ENCODE measurements at regions not wholly inside any gene's neighbourhood (a gene's known extent, or its start where the extent isn't known, plus 50 kb on each side); places are given as distances from the start of the nearest gene placed in this dataset.
A peak's percentile ranks its signal among the peaks of the same experiment; 100 is the strongest.

DNA sequence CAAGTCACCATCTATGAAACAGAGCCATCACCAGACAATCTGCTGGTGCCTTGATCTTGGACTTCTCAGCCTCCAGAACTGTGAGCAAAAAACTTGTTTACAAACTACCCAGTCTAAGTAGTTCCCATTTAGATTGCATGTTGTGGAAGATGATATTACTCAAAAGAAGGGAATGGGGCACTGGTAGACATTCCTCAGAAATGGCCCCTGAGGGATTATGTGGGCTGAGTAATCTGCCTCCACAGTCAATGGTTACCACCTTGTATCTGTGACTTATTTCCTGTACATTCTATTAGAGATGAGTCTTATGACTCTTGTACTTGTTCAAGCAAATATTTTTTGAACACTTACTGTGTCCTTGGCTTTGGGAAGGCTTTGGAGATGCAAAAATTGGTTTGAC, 160.4 kb downstream of the NUP35 start:
- DNase-seq (ENCODE audit: low spot score): peak; percentile 86

DNA sequence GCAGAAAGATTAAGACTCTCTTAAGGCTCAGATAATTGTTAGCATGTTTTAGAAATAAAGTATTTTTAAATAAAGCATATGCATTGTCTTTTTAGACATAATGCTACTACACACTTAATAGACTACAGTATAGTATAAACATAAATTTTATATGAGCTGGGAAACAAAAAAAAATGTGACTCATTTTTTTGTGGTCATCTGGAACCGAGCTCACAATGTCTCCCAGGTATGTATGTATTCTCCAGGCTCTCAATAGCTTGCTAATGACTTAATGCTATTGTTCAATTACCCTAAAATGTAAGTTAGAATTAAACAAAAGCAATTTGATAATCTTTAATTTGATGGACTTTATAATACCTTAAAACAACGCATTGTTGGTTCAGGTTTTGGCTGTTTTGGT, 167.2 kb downstream of the NUP35 start:
- no peak for DNase-seq (ENCODE audit: low spot score)

DNA sequence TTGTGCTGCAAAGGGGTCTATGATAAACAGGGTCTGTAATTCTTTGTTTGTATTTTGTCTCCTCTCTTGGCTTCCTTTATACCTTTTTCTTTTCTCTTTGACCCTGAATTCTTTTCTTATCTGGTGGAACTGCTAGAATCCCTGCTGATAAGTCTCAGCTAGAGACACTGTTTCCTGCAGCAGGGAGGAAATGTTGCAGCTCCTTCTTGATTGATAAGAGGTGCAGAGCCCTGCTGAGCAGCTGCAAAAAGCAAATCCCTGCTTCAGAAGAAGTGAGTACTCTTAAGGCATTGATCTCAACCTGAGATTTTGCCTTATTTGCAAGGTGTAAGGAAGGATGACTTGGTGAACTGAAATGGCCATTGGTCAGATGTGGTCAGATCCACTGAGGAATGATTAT, 167.8 kb downstream of the NUP35 start:
- DNase-seq (ENCODE audit: low spot score): no peak

DNA sequence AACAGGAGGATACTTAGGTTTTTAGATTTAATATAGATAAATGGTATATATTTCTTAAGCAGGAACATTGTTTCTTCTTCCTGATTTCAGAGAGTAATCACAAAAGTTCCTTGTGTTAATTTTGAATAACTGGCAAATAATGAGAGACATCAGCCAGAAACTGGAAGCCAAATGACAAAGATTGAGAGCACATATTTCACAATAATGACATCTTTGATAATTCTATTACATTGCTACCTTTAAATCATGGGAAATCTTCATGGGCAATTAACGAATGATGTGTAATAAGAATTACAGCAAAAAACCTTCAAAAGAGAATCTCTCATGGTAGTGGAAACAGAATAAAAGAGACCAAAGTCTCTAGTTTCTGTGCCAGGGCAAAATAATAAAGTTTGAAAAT, 215.1 kb downstream of the NUP35 start:
- DNase-seq (ENCODE audit: low spot score): no peak

DNA sequence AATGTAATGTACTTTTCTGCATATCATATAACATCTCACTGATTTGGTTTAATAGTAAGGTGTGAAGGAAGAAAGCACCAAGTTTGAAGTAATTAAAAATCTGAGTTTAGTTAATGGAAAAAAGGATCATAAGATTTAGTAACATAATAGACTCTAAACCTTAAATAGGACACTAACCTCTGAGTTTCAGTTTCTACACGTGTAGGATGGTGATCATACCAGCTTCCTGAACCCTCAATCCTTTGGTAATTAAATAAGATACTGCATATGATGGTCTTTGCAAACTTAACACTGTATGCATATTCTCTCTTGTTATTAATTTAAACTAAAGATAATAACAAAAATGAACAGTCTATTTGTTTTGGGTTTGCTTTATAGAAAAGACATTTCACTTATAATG, 216.8 kb downstream of the NUP35 start:
- no peak for DNase-seq (ENCODE audit: low spot score)

DNA sequence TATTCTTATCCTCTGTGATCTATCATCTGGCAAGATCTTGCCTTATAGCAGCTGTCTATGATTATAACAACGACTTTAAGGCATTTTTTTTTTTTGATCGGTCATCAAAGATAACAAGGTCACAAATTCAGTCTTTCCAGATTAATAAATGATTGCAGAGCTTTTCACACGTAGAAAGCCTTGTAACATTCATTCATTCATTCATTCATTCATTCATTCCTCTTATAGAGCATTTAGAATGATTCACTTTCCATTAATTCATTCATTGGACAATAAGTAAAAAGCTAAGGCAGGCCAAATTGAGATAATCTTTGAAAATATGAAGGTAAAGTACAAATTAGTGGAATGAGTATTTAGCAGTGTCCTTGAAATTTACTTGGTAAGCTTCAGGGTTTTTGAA, 223.7 kb downstream of the NUP35 start:
- no peak for DNase-seq (ENCODE audit: low spot score)

DNA sequence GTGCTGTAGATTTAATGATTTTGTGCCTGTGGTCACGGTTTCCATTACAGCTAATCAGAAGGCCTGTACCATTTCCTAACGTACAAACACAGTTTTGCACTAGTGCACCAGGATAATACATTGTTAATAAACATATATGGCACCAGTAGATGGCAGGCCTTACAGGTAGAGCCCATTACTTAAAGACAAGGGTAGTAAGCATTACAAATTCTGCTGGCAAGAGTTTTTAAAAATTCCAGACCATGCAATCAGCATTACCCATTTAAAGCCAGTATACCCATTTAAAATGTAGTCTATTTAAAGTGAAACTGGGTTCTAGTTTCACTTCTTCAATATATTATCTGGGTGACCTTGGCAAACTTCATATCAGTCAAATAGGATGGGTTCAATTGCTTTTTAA, 224.2 kb downstream of the NUP35 start:
- DNase-seq (ENCODE audit: low spot score): no peak

DNA sequence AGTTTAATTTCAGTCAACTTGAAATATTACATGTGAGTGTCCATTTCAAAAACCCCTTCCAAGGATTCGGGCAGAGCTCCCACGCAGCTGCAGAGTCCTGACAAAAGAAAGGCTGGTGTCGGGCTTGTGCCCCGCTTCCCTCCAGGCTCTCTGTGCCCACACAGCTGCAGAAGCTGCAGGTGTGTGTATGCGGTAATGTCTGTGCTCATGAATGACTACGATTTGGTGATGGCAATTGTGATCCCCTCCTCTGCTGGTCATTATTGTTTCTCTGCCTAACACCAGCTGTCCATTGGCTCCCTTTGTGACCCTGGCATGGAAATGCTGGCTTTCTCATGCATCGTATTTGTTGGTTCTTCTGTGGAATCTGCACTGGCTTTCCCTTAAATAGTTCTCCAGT, 224.8 kb downstream of the NUP35 start:
- no peak for DNase-seq (ENCODE audit: low spot score)

DNA sequence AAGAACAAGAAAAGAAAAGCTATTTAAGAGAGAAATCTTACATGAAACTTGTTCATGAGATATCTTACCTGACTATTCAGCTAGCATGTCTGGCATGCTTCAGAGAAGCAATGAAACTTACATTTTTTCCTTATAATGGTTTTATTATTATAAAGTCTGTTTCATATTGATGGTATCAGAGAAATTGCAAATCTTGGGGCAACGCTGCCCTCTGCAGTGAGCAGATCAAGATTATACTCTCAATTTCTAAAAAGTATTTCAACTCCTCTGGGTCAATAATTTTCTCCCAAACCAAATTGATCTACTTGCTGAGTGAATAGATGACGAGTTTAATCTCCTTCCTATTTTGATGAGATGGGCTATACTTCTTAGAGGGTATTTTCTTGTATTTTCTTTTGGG, 235.6 kb downstream of the NUP35 start:
- DNase-seq (ENCODE audit: low spot score): peak; percentile 4

GRCh38 chr2:183371545-183371944, 247.3 kb downstream of the NUP35 start:
- no peak for DNase-seq (ENCODE audit: low spot score)

- DNase-seq (ENCODE audit: low spot score): no peak
Measured at GRCh38 chr2:183375821-183376220, 251.6 kb downstream of the NUP35 start.

DNA sequence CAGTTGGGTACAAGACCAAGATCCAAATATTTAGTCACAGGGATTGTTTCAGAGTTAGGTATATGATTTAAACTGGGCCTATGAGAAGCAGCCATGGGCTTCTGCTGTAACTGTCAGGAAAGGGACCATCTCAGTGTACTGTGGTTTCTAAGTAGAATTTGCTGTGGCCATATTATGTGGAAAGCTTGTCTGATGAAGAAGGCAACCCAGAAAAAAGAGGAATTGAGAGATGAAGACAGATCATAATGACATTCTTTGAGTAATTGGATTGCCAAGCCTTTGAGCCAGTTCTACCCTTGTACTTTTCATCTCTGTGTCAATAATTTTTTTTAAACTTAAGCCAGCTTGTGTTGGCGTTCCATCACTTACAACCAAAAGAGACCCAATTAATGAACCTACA, 259.6 kb downstream of the NUP35 start:
- no peak for DNase-seq (ENCODE audit: low spot score)

DNA sequence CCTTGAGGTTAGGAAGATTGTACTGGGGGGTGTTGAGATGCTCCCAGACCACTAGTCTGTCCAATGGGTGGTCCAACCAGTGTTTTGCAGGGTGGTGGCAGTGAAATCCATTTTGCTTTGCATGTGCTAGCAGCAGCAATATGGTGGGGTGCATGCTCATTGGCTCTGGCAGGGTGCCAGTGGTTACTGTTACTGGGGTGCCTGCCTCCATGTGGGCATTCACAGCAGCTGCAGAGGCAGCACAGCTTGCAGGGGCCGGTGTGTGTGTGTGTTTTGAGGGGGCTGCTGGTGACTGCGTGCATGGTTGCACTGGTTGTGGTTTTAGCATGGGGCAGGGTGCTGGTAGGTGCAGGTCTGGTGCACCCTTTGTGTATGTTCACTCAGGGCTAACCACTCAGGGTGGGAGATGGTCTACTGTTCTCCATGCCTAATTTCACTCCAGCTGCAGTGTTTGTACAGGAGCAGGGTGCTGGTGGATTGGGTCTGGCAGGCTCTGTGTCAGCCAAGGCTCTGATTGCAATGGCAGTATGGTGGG, 265.4 kb downstream of the NUP35 start:
- DNase-seq (ENCODE audit: low spot score): no peak

- no peak for DNase-seq (ENCODE audit: low spot score)
Measured at GRCh38 chr2:183390109-183390508, 265.9 kb downstream of the NUP35 start.

DNA sequence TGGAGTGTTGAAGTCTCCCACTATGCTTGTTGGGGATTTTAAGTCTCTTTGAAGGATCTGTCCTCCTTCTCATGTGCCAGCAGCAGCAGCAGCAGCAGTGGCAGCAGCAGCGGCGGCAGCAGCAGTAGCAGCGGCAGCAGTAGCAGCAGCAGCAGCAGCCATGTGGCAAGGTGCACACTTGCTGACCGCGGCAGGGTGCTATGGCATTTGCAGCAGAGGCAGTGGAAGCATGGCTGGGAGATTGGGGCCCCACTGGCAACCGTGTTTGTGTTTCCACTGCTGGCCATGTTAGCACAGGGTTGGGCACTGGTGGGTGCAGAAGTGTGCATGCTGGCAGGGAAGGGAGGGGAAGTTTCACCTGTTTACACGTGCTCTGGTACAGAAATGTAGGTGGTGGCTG, 280.1 kb downstream of the NUP35 start:
- DNase-seq (ENCODE audit: low spot score): no peak

DNA sequence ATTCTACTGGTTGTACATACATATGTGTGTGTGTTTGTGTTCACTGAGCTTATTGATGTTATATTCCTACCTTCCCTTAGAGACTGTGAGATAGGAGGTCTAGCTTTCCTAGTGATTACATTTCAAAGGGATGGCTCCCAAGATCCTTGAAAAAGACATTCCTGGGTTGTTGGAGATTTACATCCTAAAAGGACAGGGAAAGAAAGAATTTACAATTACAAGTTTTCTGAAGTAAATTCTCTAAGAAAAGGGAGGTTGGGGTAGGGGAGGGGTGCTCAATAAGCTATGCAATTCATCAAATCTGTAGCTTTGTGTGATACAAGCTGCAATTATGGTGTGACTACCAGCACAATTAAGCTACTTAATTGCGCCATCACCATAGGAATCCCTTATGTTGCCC, 284.3 kb downstream of the NUP35 start:
- no peak for DNase-seq (ENCODE audit: low spot score)

GRCh38 chr2:183409662-183410061, 285.4 kb downstream of the NUP35 start:
- DNase-seq (ENCODE audit: low spot score): no peak

- no peak for DNase-seq (ENCODE audit: low spot score)
Measured at GRCh38 chr2:183416753-183417152, 292.5 kb downstream of the NUP35 start.

- no peak for DNase-seq (ENCODE audit: low spot score)
Measured at GRCh38 chr2:183426825-183427224, 302.6 kb downstream of the NUP35 start.

DNA sequence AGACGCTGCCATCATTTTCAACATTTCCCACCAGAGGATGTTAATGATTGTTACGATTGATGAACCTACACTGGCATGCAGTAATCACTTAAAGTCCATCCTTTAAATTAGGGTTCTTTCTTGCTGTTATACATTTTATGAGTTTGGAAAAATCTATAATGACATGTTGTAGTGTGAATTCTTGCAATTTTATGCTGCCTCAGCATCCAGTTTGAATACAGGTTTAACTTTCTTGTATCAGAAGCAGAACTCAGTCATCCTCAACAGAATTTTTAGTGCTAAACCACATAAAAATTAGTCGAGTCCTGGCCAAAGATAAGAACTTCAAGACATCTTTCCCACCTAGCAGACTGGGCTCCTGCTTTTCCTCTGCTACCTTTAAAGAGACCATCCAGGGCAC, 303.3 kb downstream of the NUP35 start:
- DNase-seq (ENCODE audit: low spot score): no peak

DNA sequence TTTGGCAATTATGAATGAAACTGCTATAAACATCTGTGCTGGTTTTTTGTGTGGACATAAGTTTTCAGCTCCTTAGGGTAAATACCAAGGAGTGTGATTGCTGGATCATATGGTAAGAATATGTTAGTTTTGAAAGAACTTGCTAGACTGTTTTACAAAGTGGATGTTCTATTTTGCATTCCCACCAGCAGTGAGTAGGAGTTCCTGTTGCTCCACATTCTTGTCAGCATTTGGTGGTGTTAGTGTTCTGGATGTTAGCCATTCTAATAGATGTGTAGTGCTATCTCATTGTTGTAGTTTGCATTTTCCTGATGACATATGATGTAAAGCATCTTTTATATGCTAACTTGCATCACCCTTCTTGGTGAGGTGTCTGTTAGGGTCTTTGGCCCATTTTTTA, 304.6 kb downstream of the NUP35 start:
- no peak for DNase-seq (ENCODE audit: low spot score)

- DNase-seq (ENCODE audit: low spot score): no peak
Measured at GRCh38 chr2:183438541-183438940, 314.3 kb downstream of the NUP35 start.

- no peak for DNase-seq (ENCODE audit: low spot score)
Measured at GRCh38 chr2:183455056-183455455, 330.8 kb downstream of the NUP35 start.

DNA sequence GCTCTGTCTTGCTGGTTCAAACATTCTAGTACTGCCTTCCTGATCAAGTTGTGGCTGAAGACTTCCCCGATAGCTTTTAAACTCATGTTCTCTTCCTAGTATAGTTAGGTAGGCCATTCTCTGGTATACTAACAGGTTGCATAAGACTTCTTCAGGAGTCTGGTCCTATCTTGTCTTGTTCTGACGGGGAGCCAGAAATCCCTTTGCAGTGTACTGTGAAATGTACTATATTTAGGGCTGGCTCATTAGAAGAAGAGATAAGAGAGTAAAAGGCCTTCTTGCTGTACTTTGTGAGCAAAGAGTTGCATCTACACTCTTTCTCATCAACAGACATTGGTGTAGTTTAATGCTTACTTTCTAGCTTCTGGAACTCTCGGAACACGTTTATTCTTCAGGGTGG, 331.9 kb downstream of the NUP35 start:
- DNase-seq (ENCODE audit: low spot score): no peak

DNA sequence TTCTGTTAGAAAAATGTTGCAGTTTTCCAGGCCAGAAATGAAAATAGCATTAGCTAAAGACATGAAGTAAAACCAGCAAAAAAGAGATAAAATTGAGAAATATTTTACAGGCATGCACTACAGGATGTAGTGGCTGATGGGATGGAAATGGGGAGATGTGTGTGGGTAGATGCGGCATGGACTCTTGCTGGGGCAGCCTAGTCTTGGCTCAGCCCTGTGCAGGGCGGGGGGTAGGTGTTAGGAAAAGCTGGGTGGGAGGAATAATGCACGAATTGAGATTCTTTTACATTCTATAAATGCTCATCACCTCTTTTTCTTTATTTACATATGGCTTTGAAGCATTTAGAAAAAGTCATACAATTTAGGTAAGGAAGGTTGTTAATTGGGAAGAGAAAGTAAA, 334.2 kb downstream of the NUP35 start:
- DNase-seq (ENCODE audit: low spot score): no peak

All from kidney tubule cell (primary cell).